HG03066 (cell line): ENCODE measurements at regions not wholly inside any gene's neighbourhood (a gene's known extent, or its start where the extent isn't known, plus 50 kb on each side); places are given as distances from the start of the nearest gene placed in this dataset.

Experiments used
- ATAC-seq: cut with Tn5 transposase; IDR thresholded peaks from one replicate; pipeline ENCODE4 v1.9.1; 2021; ENCODE audit warnings: low read depth; ENCODE audit not compliant: unreplicated experiment

- ATAC-seq, result no peak
Measured at GRCh38 chr14:98890556-98891340, 381.2 kb downstream of the BCL11B start.

- ATAC-seq, result no peak
Measured at GRCh38 chr14:98893675-98894074, 378.3 kb downstream of the BCL11B start.

GRCh38 chr14:98894600-98894999 lies 377.4 kb downstream of the BCL11B start:
- ATAC-seq, result no peak

- ATAC-seq, result no peak
Measured at GRCh38 chr14:98896449-98896848, 375.5 kb downstream of the BCL11B start.

GRCh38 chr14:98897605-98898309 lies 374.2 kb downstream of the BCL11B start:
- ATAC-seq, result no peak

- no peak for ATAC-seq
Measured at GRCh38 chr14:98899441-98899840, 372.6 kb downstream of the BCL11B start.

GRCh38 chr14:98900236-98900635 lies 371.8 kb downstream of the BCL11B start:
- no peak for ATAC-seq

- no peak for ATAC-seq
Measured at GRCh38 chr14:98900798-98901197, 371.2 kb downstream of the BCL11B start.

- ATAC-seq, result no peak
Measured at GRCh38 chr14:98901511-98902205, 370.3 kb downstream of the BCL11B start.

GRCh38 chr14:98903371-98903770 lies 368.6 kb downstream of the BCL11B start:
- no peak for ATAC-seq

- ATAC-seq, result no peak
Measured at GRCh38 chr14:98904677-98905076, 367.3 kb downstream of the BCL11B start.

GRCh38 chr14:98906123-98906995 lies 365.6 kb downstream of the BCL11B start:
- no peak for ATAC-seq

- ATAC-seq, result no peak
Measured at GRCh38 chr14:98907271-98907670, 364.7 kb downstream of the BCL11B start.

GRCh38 chr14:98908050-98908449 lies 363.9 kb downstream of the BCL11B start:
- no peak for ATAC-seq

- no peak for ATAC-seq
Measured at GRCh38 chr14:98909251-98909944, 362.6 kb downstream of the BCL11B start.

- ATAC-seq, result no peak
Measured at GRCh38 chr14:98910061-98910460, 361.9 kb downstream of the BCL11B start.

- ATAC-seq, result no peak
Measured at GRCh38 chr14:98912655-98913054, 359.3 kb downstream of the BCL11B start.

- no peak for ATAC-seq
Measured at GRCh38 chr14:98913967-98914650, 357.9 kb downstream of the BCL11B start.

- no peak for ATAC-seq
Measured at GRCh38 chr14:98914942-98915341, 357.1 kb downstream of the BCL11B start.
